Glomerular visceral epithelial cell (primary cell): ENCODE measurements at regions not wholly inside any gene's neighbourhood (a gene's known extent, or its start where the extent isn't known, plus 50 kb on each side); places are given as distances from the start of the nearest gene placed in this dataset.
"Not testable (repeated sequence)": the region's sequence is repeated elsewhere in the genome, so short reads cannot be mapped to it uniquely, and the experiment has no call there.

Experiments
- DNase-seq: peaks from one replicate; pipeline ENCODE4 v3.0.0-alpha.2; 2016; ENCODE audit errors: extremely low spot score

- DNase-seq = no peak
These were observed 51.6 kb upstream of the MPP7 start for GRCh38 chr10:28354511-28354910.

GRCh38 chr10:28355376-28355775 is 52.5 kb upstream of the MPP7 start:
- no peak for DNase-seq

DNA sequence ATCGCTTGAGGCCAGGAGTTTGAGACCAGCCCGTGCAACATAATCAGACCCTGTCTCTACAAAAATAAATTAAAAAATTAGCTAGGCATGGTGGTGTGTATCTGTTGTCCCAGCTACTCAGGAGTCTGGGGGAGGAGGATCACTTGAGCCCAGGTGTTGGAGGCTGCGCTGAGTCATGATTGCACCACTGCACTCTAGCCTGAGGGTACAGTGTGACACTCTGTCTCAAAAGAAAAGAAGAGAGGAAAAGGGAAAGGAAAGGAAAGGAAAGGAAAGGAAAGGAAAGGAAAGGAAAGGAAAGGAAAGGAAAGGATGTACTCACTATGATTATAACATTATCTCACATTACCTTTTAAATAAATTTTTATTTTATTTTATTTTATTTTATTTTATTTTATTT is 56.5 kb upstream of the MPP7 start:
- no peak for DNase-seq

GRCh38 chr10:28360175-28360574 is 57.3 kb upstream of the MPP7 start:
- no peak for DNase-seq

- no peak for DNase-seq
These were observed 60.5 kb upstream of the MPP7 start for GRCh38 chr10:28363376-28363775.

DNA sequence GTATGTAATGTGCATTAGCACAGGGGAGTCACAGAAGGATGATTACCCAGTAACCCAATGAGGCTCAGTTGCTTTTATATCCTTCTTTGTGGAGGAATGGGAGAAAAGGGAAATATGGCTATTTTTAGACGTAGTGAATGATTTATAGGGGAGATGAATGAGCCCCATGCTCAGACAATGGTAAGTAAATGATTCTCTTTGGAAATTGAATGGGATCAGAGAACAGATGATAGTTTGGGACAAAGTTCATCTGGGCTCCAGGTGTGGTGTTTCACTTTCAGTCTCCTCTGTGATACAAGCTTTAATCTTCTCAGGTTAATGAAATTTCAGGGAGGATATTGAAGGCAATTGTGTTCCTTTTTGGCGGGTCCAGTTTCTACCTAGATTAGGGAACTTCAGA is 63.0 kb upstream of the MPP7 start:
- no peak for DNase-seq

DNA sequence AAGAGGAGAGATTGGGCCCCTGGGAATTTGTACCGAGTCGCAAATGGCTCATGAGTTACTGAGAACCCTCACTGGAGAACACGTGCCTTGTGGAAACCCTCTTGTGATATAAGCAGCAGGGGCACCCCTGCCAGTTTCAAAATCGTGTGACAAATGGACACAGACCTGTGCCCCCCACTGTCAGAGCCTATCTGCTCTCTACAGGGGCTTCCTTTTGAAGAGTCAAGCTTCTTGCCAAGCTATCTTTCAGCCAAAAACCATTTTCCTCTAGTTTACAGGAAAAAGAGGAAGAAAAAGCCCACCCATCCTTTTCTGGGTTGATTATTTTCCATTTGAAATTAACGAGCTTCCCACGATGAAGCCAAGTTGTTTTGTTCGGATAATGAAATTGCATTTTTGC is 64.1 kb upstream of the MPP7 start:
- no peak for DNase-seq

DNA sequence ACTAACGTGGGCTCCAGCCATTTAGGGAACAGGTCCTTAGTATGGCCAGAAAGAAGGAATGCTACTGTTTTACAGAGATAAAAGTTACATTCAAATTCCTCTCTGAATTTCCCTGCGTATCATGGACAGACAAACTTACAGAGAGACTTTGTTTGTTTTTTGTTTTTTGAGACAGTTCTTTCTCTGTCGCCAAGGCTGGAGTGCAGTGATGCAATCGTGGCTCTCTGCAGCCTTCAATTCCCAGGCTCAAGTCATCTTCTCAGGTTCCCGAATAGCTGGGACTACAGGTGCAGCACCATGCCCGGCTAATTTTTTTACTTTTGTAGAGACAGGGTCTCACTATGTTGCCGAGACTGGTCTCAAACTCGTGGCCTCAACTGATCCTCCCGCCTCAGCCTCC is 64.5 kb upstream of the MPP7 start:
- DNase-seq = no peak

DNA sequence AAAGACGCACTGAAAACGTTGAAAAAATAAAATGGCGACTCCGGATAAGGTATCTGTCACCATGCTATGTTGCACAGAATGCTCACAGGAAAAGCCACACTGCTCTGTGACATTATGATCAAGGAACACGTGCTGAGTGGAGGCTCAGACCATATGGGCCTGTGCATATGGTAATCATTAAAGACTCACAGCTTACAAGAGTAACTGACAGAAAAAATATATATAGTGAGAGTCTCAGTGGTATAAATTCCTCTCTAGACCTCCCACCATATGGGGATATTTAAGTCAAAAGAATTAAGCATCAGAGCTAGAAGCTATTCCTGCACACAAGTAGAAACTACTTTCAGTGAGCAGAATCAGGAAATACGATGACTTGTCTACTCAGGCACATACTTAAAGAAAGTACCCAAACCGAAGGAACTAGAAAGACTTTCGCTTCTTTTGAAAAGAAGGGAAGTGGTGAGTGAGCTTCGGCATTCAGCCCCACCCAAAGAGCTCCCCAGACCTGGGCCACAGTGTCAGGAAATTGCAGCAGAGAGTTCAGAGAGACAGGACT is 65.1 kb upstream of the MPP7 start:
- no peak for DNase-seq

- no peak for DNase-seq
These were observed 67.4 kb upstream of the MPP7 start for GRCh38 chr10:28370107-28370835.

- DNase-seq = not testable (repeated sequence)
These were observed 68.8 kb upstream of the MPP7 start for GRCh38 chr10:28371638-28372037.

- DNase-seq = no peak
These were observed 71.2 kb upstream of the MPP7 start for GRCh38 chr10:28374036-28374435.

GRCh38 chr10:28375399-28376354 is 72.8 kb upstream of the MPP7 start:
- DNase-seq = no peak

DNA sequence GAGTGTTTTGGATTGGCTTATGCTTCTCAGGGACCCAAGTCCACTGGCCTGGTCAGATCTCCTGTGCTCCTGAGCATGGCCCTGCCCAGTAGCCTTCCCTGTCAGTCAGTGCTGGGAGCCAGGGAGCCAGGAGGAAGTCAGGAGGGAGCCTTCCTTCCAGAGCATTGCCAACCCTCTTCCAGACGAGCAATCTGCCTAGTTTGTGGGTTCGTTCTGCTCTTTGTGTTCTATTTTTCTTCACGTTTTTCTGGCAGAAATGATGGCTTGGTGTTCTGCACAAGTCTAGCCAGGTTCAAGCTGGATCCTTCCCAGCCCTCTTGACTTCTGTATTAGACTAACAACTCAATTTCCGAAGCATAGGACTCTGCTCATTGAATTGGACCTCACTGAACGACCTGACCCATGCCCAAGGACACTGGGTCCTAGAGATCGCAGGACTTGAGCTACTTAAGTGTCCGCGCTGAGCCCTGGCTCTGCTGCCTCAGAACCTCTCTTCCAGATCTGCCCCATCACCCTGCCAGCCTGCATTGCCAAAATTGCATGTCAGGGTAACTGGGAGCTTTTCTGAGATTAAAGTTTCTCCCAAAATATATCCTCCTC is 76.2 kb upstream of the MPP7 start:
- DNase-seq = no peak

- no peak for DNase-seq
These were observed 78.6 kb upstream of the MPP7 start for GRCh38 chr10:28381466-28381865.

- peak; percentile 85 for DNase-seq
These were observed 79.1 kb upstream of the MPP7 start for GRCh38 chr10:28381903-28382347.

DNA sequence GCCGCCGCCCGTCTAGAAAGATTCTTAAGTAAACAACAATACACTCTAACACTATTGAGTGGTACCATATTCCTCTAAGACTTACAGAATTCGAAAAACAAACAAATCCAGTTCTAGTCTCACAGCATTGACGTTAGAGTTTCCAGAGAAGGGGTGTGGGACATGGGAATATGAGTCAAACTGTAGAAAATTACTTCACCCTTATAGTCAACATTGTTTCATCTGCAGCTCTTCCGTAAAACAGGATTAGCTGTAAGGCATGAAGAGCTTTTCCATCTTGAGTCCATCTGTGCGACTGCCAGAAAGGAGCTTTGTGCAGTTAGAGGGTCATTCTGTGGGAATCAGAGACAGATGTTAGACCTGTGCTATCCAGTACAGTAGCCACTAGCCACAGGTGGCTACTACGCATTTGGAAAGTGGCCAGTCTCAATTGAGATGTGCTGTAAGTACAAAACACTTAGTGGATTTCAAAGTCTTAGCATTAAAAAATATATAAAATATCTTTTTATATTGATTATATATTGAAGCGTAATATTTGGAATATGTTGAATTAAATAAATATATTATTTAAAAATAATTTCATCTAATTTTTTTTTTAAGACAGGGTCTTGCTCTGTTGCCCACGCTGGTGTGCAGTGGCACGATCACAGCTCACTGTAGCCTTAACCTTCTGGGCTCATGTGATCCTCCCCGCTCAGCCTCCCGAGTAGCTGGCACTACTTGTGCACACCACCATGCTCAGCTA is 79.8 kb upstream of the MPP7 start:
- DNase-seq = no peak

DNA sequence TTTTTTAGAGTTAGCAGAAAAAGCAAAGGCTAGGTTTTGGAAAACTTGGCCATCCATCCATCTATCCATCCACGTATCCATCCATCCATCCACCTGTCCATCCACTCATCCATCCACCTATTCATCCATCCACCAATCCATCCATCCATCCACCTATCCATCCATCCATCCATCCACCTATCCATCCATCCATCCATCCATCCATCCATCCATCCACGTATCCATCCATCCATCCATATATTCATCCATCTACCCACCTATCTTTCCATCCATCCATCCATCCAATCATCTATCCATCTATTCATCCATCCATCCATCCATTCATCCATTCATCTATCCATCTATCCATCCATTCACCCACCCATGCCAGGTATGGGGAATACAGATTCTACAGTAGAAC is 81.7 kb upstream of the MPP7 start:
- no peak for DNase-seq

- DNase-seq = no peak
These were observed 83.1 kb upstream of the MPP7 start for GRCh38 chr10:28385748-28386502.

- DNase-seq = no peak
These were observed 83.6 kb upstream of the MPP7 start for GRCh38 chr10:28386503-28386868.

DNA sequence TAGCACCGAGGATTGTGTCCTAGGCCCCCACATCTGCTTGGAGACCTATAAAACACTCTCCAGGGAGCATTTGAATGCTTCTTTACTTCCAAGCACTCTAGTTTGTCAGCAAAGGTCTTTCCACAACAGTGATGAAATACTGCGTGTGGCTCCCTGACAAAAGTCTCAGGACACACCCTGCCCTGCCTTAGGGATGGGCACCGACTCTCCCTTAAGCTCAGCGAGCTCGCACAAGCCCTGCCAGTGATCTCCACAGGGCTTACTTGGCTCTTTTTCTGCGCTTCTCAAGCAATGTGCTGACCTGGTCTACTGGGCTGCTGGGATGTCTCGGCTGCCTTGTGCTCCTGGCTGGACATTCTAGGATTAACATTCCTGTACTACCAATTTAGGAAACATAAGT is 84.3 kb upstream of the MPP7 start:
- no peak for DNase-seq
